PC-3 (cell line): ENCODE measurements at regions not wholly inside any gene's neighbourhood (a gene's known extent, or its start where the extent isn't known, plus 50 kb on each side); places are given as distances from the start of the nearest gene placed in this dataset.
A peak's percentile ranks its signal among the peaks of the same experiment; 100 is the strongest.

Experiments used
- ATAC-seq: fragments of 200-7000 bp; cut with Tn5 transposase; 2 replicates; pipeline ENCODE4 v1.9.1; 2020; ENCODE audit warnings: mild to moderate bottlenecking, moderate library complexity
- BruUV-seq: library from RNA; stranded (reverse); fragments of 400-500 nt; replicated peaks from 2 replicates; lab custom pipeline; 2021; lab: Mats Ljungman, UMichigan
- CTCF ChIA-PET: fragments of 300-600 bp; sonication (Branson Sonifier 250); formaldehyde crosslinking; loops from one replicate; lab custom pipeline; 2022; ENCODE audit warnings: antibody characterized with exemption; lab: Charles Lee
- POLR2A ChIA-PET: fragments of 300-600 bp; sonication (Branson Sonifier 250); formaldehyde crosslinking; loops from one replicate; lab custom pipeline; 2022; ENCODE audit warnings: antibody characterized with exemption; ENCODE audit not compliant: unreplicated experiment; lab: Charles Lee
- DNase-seq: peaks from one replicate; pipeline ENCODE4 v3.0.0-alpha.2; 2015
- H2AFZ ChIP-seq: fragments of 300-600 bp; sonication (generic); 2 replicates; pipeline ENCODE4 v1.6.0; 2016; ENCODE audit warnings: antibody characterized with exemption, low read length
- H3F3A ChIP-seq: fragments of 300-600 bp; sonication (generic); one replicate; pipeline ENCODE4 v1.6.0; 2017; ENCODE audit warnings: antibody characterized with exemption, low read length, control low read depth, mild to moderate bottlenecking; ENCODE audit not compliant: unreplicated experiment
- H3K27ac ChIP-seq: fragments of 300-600 bp; sonication (generic); 2 replicates; pipeline ENCODE4 v1.5.1; 2016; ENCODE audit warnings: mild to moderate bottlenecking, low read length
- H3K27me3 ChIP-seq: fragments of 300-600 bp; sonication (generic); 2 replicates; pipeline ENCODE4 v1.6.1; 2016; ENCODE audit warnings: low read length, mixed read lengths
- H3K36me3 ChIP-seq: fragments of 300-600 bp; sonication (generic); 2 replicates; pipeline ENCODE4 v1.6.1; 2016; ENCODE audit warnings: low read depth, mixed run types, low read length, mixed read lengths
- H3K4me1 ChIP-seq: fragments of 300-600 bp; sonication (generic); 2 replicates; pipeline ENCODE4 v1.5.1; 2016; ENCODE audit warnings: low read length; ENCODE audit not compliant: insufficient read depth
- H3K4me2 ChIP-seq: fragments of 300-600 bp; sonication (generic); 2 replicates; pipeline ENCODE4 v1.6.0; 2016; ENCODE audit warnings: low read length
- H3K4me3 ChIP-seq: fragments of 300-600 bp; sonication (generic); 2 replicates; pipeline ENCODE4 v1.5.1; 2016; ENCODE audit warnings: mild to moderate bottlenecking, low read length, mixed read lengths
- H3K79me2 ChIP-seq: fragments of 300-600 bp; sonication (generic); 2 replicates; pipeline ENCODE4 v1.6.1; 2017; ENCODE audit warnings: low read length, mixed read lengths
- H3K9ac ChIP-seq: fragments of 300-600 bp; sonication (generic); 2 replicates; pipeline ENCODE4 v1.6.0; 2016; ENCODE audit warnings: mild to moderate bottlenecking, low read length
- H3K9me2 ChIP-seq: fragments of 300-600 bp; sonication (generic); replicated peaks from 2 replicates; pipeline ENCODE4 v1.6.1; 2016; ENCODE audit warnings: mixed run types, low read length, mixed read lengths
- H3K9me3 ChIP-seq: fragments of 300-600 bp; sonication (generic); 2 replicates; pipeline ENCODE4 v1.6.1; 2016; ENCODE audit warnings: low read length, mixed read lengths
- H4K20me1 ChIP-seq: fragments of 300-600 bp; sonication (generic); 2 replicates; pipeline ENCODE4 v1.6.1; 2016; ENCODE audit warnings: low read length, mixed read lengths
- CTCF ChIP-seq: fragments of 300-600 bp; sonication (generic); conservative IDR thresholded peaks from 2 replicates; pipeline ENCODE4 v1.5.1; 2017; ENCODE audit warnings: antibody characterized with exemption, low read depth, mild to moderate bottlenecking, low read length
- EZH2 ChIP-seq: fragments of 300-600 bp; sonication (generic); IDR thresholded peaks from one replicate; pipeline ENCODE4 v1.6.1; 2017; ENCODE audit warnings: antibody characterized with exemption, mild to moderate bottlenecking, low read length; ENCODE audit not compliant: unreplicated experiment
- EZH2phosphoT487 ChIP-seq: fragments of 300-600 bp; sonication (generic); IDR thresholded peaks from 2 replicates; pipeline ENCODE4 v1.6.1; 2018; ENCODE audit warnings: mild to moderate bottlenecking, antibody characterized with exemption, low read length, borderline replicate concordance
- intact Hi-C: fragments of 100-400 bp; cut with micrococcal nuclease; formaldehyde crosslinking; loops from 2 replicates; pipeline ENCODE4 v1.9.0; 2023

DNA sequence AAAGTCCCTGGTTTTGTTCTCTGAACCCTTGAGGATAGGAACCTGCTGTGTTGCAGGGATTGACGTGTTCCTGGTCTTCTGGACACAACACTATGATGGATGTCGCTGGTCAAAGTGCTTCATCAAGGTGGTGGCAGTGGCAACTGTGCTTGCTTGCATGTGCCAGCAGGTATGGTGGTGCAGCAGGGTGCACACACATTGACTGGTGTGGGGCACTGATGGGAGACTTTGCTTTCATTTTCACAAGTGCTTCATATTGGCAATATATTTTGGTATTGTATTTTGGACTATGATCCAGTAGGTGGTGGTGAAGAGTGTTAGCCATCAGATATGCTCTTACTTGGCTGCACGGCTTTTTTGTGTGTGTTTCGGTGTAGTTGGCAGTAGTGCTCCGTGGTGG is 479.8 kb upstream of the CTNND2 start:
- Histone ChIP-seq H3K4me2 (no peak overlapping the region; the same call in 1 of the 2 replicates), H3K4me3 (no peak overlapping the region), H3K9me3 (no peaks in the 10 kb centered on the region), H3K27me3 (no peaks in the 10 kb centered on the region), H2AFZ (peak overlapping the region; percentile 20; the same call in 1 of the 2 replicates), H3K79me2 (no peaks in the 10 kb centered on the region), H3K36me3 (no peaks in the 10 kb centered on the region), H3F3A (no peaks in the 10 kb centered on the region), H3K27ac (no peak overlapping the region), H4K20me1 (no peaks in the 10 kb centered on the region), H3K4me1 (no peaks in the 10 kb centered on the region), H3K9me2 (no peaks in the 10 kb centered on the region), H3K9ac (no peak overlapping the region)
- ATAC-seq (no peak), DNase-seq (no peak)
- TF ChIP-seq CTCF (no peak; the same call in 1 of the 2 replicates), EZH2phosphoT487 (no peak), EZH2 (no peak)
- ChIA-PET CTCF (no interaction called here), POLR2A (interaction anchor here (0.7 kb wide), 1 partner anchor 478 kb away, joined by 3 read pairs; no protein-coding TSS in a partner anchor)
- intact Hi-C loops = no loop called here
- no TSS peak for BruUV-seq

- Histone ChIP-seq H3K9ac (no peak overlapping the region), H3K4me1 (peaks cover 7% of the 10 kb centered on the region), H3K79me2 (no peaks in the 10 kb centered on the region), H2AFZ (no peak overlapping the region), H3K9me2 (no peaks in the 10 kb centered on the region), H3K36me3 (no peaks in the 10 kb centered on the region), H4K20me1 (no peaks in the 10 kb centered on the region), H3K4me3 (no peak overlapping the region), H3K27me3 (no peaks in the 10 kb centered on the region), H3K4me2 (no peak overlapping the region), H3K27ac (no peak overlapping the region), H3K9me3 (no peaks in the 10 kb centered on the region), H3F3A (no peaks in the 10 kb centered on the region)
- TF ChIP-seq EZH2 = no peak
- no peak for TF ChIP-seq EZH2phosphoT487
- TF ChIP-seq CTCF = no peak
- POLR2A ChIA-PET = no interaction called here
- no peak for ATAC-seq
- intact Hi-C loops = no loop called here
- CTCF ChIA-PET = no interaction called here
- DNase-seq = no peak
- BruUV-seq = no TSS peak
Measured at GRCh38 chr5:12367973-12368372, 463.7 kb upstream of the CTNND2 start.

- intact Hi-C loops = no loop called here
- H3K27me3 ChIP-seq = no peaks in the 10 kb centered on the region
- no peak overlapping the region for H3K27ac ChIP-seq
- BruUV-seq = no TSS peak
- H3K36me3 ChIP-seq = no peaks in the 10 kb centered on the region
- peaks cover 21% of the 10 kb centered on the region for H3K4me1 ChIP-seq
- TF ChIP-seq EZH2phosphoT487 (no peak), CTCF (no peak), EZH2 (no peak)
- no peak overlapping the region for H3K9ac ChIP-seq
- H3F3A ChIP-seq = no peaks in the 10 kb centered on the region
- H4K20me1 ChIP-seq = no peaks in the 10 kb centered on the region
- no peak for DNase-seq
- ChIA-PET CTCF (no interaction called here), POLR2A (no interaction called here)
- no peak overlapping the region for H3K4me2 ChIP-seq
- no peak for ATAC-seq
- H2AFZ ChIP-seq = no peak overlapping the region
- no peaks in the 10 kb centered on the region for H3K79me2 ChIP-seq
- H3K9me3 ChIP-seq = no peaks in the 10 kb centered on the region
- no peaks in the 10 kb centered on the region for H3K9me2 ChIP-seq
- H3K4me3 ChIP-seq = no peak overlapping the region
Measured at GRCh38 chr5:12360218-12360617, 456.0 kb upstream of the CTNND2 start.
